Fibroblast of pulmonary artery (primary cell): ENCODE measurements at regions not wholly inside any gene's neighbourhood (a gene's known extent, or its start where the extent isn't known, plus 50 kb on each side); places are given as distances from the start of the nearest gene placed in this dataset.

Experiments
- DNase-seq: peaks from one replicate; pipeline ENCODE4 v3.0.0-alpha.2; 2010; ENCODE audit warnings: low read depth
- H3K4me3 ChIP-seq: replicated peaks from 2 replicates; pipeline ENCODE4 v1.5.1; 2011; ENCODE audit warnings: low read depth, mild to moderate bottlenecking, control low read depth, low read length, moderate library complexity
- TF ChIP-seq, protein P1 (sequence below): IDR thresholded peaks from 2 replicates; pipeline ENCODE4 v1.5.1; 2011; ENCODE audit warnings: mild to moderate bottlenecking, control low read depth, low read length, inconsistent platforms; ENCODE audit errors: missing control alignments

DNA sequence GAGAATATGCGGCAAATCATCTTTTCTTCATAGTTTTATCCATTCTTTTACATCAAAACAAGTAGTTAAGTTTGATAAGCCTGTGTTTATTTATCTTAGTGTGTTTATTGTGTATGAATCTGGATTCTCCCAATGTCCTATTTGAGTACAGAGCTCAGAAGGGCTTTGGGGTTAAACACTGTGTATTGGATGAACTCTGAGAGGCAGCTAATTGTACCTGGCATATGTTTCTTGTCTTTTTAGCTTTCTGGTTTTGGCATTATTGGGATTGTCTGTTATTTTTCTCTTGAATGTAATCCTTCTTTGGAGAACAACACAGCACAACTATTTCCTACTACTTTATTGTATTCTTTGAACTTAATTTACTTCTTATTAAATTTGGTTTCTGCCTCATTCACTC, 906.9 kb downstream of the ADGRL2 start:
- no peak for DNase-seq
- no peak overlapping the region for H3K4me3 ChIP-seq
- TF ChIP-seq, protein P1, sequence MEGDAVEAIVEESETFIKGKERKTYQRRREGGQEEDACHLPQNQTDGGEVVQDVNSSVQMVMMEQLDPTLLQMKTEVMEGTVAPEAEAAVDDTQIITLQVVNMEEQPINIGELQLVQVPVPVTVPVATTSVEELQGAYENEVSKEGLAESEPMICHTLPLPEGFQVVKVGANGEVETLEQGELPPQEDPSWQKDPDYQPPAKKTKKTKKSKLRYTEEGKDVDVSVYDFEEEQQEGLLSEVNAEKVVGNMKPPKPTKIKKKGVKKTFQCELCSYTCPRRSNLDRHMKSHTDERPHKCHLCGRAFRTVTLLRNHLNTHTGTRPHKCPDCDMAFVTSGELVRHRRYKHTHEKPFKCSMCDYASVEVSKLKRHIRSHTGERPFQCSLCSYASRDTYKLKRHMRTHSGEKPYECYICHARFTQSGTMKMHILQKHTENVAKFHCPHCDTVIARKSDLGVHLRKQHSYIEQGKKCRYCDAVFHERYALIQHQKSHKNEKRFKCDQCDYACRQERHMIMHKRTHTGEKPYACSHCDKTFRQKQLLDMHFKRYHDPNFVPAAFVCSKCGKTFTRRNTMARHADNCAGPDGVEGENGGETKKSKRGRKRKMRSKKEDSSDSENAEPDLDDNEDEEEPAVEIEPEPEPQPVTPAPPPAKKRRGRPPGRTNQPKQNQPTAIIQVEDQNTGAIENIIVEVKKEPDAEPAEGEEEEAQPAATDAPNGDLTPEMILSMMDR, result no peak

DNA sequence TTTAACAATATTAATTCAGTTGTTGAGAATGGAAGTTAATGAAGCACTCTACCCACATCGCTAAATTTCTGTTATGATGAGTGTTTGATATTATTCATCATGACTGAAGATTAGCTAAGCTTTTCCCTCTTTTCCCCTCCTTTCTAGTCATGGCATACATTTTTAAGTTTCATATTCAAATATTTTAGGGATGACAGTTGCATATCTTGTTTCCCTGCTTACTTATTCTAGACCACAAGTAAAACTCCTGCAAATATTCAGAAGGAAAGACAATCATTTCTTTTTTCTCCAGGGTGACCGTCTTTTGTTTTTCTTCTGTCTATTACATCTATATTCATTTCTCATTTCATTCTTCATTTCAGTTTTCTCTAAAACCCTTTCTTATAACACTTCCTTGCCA, 906.0 kb downstream of the ADGRL2 start:
- peak; percentile 9 for DNase-seq
- no peak overlapping the region for H3K4me3 ChIP-seq
- TF ChIP-seq, protein P1, result no peak

DNA sequence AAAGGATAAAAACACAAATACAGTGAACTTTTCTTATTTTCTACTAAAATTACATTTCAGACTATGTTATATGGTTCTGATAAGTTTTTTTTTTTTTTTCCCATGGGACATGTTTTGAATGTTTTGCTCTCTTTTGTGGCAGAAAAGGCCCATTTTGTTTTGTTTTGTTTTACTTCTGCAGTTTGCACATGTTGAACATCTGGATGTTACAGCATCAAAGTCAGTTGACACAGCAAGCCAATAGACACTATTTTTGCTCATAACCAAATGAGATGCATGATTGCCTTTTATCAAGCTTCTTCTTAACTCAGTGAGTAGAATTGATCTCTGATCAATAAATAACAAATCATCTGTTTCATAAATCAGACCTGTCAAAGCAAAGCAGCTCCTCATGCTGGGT, 904.2 kb downstream of the ADGRL2 start:
- TF ChIP-seq, protein P1, result no peak
- peak; percentile 11 for DNase-seq
- H3K4me3 ChIP-seq, result no peak overlapping the region

DNA sequence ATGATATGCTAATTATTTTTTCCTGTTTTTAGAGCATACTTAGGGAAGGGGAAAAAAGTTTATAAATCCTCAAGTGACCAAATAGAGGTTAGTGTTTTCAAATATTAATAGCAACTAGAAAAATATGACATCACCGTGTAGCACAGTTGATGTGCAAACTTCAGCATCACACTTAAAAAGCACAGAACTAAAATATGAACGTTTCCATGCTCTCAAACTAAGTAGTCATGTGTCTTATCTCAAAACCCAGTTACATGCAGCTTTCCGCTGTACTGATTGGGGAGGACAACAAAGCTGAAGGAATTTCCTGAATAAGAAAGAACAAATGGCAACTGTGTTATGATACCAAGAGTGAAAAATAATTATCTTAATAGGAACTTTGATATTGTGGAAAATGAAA, 903.7 kb downstream of the ADGRL2 start:
- H3K4me3 ChIP-seq, result no peak overlapping the region
- TF ChIP-seq, protein P1, result no peak
- DNase-seq, result peak; percentile 62

DNA sequence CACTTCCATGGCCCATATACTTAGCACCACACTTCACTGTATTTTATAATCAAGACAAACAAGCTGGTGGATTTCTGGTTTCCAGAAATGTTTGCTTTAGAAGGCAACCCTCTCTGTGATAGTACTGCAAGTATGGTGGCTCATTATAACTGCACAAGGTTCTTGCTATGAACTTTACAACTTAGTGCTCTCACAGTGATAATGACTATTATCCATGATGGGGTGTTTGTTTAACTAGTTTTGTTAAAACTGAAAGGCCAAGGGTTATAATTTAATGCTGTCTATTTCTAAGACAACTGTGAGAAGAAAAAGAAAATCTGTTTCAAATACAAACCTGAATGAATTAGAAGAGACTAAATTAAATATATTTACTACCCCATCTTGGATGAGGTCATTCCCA, 903.2 kb downstream of the ADGRL2 start:
- H3K4me3 ChIP-seq, result no peak overlapping the region
- no peak for DNase-seq
- TF ChIP-seq, protein P1, result no peak

DNA sequence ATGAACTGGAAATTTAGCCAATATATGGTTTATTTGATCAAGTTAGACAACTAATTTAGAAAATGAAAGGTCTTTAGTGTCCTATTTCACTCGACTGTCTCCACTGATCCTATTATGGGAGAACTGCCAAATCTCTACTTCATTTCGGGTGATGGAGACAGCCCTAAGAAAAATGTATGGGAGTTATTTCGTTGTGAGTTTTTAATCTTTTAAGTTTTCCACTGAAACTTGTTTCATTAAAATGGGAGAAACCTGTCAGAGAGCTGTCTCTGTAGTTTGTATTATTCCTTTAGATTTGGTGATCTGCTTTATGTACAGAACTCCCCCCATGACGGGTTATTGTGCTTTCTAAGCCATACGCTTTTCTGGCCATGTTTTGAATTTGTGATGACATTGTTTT, 899.7 kb downstream of the ADGRL2 start:
- TF ChIP-seq, protein P1, result no peak
- no peak overlapping the region for H3K4me3 ChIP-seq
- no peak for DNase-seq

DNA sequence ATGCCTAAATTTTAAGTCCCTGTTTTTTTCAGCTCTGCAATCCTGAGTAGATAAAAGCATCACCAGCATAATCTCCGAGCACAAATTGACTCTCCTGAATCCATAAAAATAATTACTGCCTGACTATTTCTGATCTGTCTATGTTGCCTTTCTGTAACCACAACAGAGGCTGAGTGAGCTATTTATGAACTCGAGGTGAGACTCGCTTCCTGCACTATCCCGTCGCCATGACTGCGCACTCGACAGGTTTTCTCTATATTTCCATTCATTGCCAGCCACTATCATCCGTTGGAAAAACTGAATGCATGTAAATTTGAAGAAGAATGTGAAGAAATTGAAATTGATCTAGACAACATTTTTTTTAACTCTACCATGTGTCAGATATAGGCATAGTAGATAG, 897.2 kb downstream of the ADGRL2 start:
- H3K4me3 ChIP-seq, result no peak overlapping the region
- no peak for DNase-seq
- TF ChIP-seq, protein P1, result no peak
